SH-SY5Y (cell line): ENCODE measurements at regions not wholly inside any gene's neighbourhood (a gene's known extent, or its start where the extent isn't known, plus 50 kb on each side); places are given as distances from the start of the nearest gene placed in this dataset.

ENCODE experiments used
- GATA2 ChIP-seq: IDR thresholded peaks from 2 replicates; pipeline ENCODE4 v1.6.1; 2011; ENCODE audit warnings: mild to moderate bottlenecking, low read depth, low read length
- GATA3 ChIP-seq: IDR thresholded peaks from 2 replicates; pipeline ENCODE4 v1.6.1; 2011; ENCODE audit warnings: low read depth, mild to moderate bottlenecking, low read length, moderate library complexity

GRCh38 chr18:27595113-27595838, 410.2 kb upstream of the CHST9 start:
- no peak for TF ChIP-seq GATA3
- TF ChIP-seq GATA2: no peak

- no peak for TF ChIP-seq GATA2
- no peak for TF ChIP-seq GATA3
Measured at GRCh38 chr18:27585602-27586173, 400.6 kb upstream of the CHST9 start.

GRCh38 chr18:27583466-27583865, 398.4 kb upstream of the CHST9 start:
- TF ChIP-seq GATA3: no peak
- no peak for TF ChIP-seq GATA2

GRCh38 chr18:27582760-27583412, 397.8 kb upstream of the CHST9 start:
- no peak for TF ChIP-seq GATA3
- no peak for TF ChIP-seq GATA2

GRCh38 chr18:27581296-27581904, 396.3 kb upstream of the CHST9 start:
- TF ChIP-seq GATA3 (no peak), GATA2 (no peak)

- TF ChIP-seq GATA3: no peak
- no peak for TF ChIP-seq GATA2
Measured at GRCh38 chr18:27579364-27579763, 394.3 kb upstream of the CHST9 start.

GRCh38 chr18:27577752-27578151, 392.6 kb upstream of the CHST9 start:
- TF ChIP-seq GATA2: no peak
- no peak for TF ChIP-seq GATA3

- TF ChIP-seq GATA3: no peak
- TF ChIP-seq GATA2: no peak
Measured at GRCh38 chr18:27577265-27577664, 392.2 kb upstream of the CHST9 start.

- TF ChIP-seq GATA2 (no peak), GATA3 (no peak)
Measured at GRCh38 chr18:27567434-27567833, 382.3 kb upstream of the CHST9 start.

GRCh38 chr18:27564066-27564465, 379.0 kb upstream of the CHST9 start:
- no peak for TF ChIP-seq GATA3
- no peak for TF ChIP-seq GATA2

- TF ChIP-seq GATA2 (no peak), GATA3 (no peak)
Measured at GRCh38 chr18:27558388-27559155, 373.5 kb upstream of the CHST9 start.

GRCh38 chr18:27556741-27557140, 371.6 kb upstream of the CHST9 start:
- TF ChIP-seq GATA2 (no peak), GATA3 (no peak)

- TF ChIP-seq GATA2 (no peak), GATA3 (no peak)
Measured at GRCh38 chr18:27549335-27550039, 364.4 kb upstream of the CHST9 start.

GRCh38 chr18:27546991-27547390, 361.9 kb upstream of the CHST9 start:
- no peak for TF ChIP-seq GATA3
